Muscle of leg (tissue), 3 donors: ENCODE measurements at regions not wholly inside any gene's neighbourhood (a gene's known extent, or its start where the extent isn't known, plus 50 kb on each side); places are given as distances from the start of the nearest gene placed in this dataset.

Experiments
- DNase-seq: peaks from one replicate; pipeline ENCODE4 v3.0.0; 2013
- H3K27ac ChIP-seq: one replicate; pipeline ENCODE4 v1.5.1; 2013; ENCODE audit warnings: mild to moderate bottlenecking, low read length, control low read depth
- H3K27me3 ChIP-seq: one replicate; pipeline ENCODE4 v1.6.1; 2013; ENCODE audit warnings: low read length; ENCODE audit not compliant: control insufficient read depth, insufficient read depth
- H3K36me3 ChIP-seq: one replicate; pipeline ENCODE4 v1.6.1; 2013; ENCODE audit warnings: low read length; ENCODE audit not compliant: control insufficient read depth, insufficient read depth
- H3K4me1 ChIP-seq: one replicate; pipeline ENCODE4 v1.6.1; 2013; ENCODE audit warnings: low read length; ENCODE audit not compliant: control insufficient read depth, insufficient read depth
- H3K4me3 ChIP-seq: one replicate; pipeline ENCODE4 v1.5.1; 2013; ENCODE audit warnings: low read length, control low read depth
- H3K9me3 ChIP-seq: replicated peaks from 2 replicates; pipeline ENCODE4 v1.6.1; 2013; ENCODE audit warnings: low read depth, low read length; ENCODE audit not compliant: control insufficient read depth
- WGBS: methylation state at CpG from one replicate; pipeline ENCODE4 v1.1.5; 2013; ENCODE audit warnings: missing lambda C conversion rate; ENCODE audit not compliant: insufficient coverage; 5-methylcytosine and 5-hydroxymethylcytosine counted together

DNA sequence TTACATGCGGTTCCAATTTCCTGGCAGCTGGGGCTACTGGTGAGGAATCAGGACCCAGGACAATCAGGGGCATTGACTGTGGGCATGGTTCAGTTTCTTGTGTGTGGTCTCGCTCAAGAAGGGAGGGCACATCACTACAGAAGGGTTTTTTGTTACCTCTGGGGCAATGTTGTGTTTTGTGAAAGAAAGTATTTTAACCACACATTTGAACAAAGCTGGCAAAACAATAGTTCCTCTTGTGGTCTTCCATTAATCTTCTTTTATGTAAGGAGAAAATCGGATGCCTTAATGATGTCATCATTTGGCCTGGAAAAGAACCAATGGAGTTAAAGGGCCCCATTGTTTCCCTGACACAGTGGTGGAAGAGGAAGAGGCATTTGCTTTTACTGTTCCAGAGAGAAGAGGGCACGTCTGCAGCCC is 197.4 kb downstream of the SH3BP4 start:
- no peak for DNase-seq
- Histone ChIP-seq H3K4me1 (no peaks in the 10 kb centered on the region), H3K4me3 (no peak overlapping the region), H3K36me3 (no peaks in the 10 kb centered on the region), H3K27ac (no peak overlapping the region), H3K27me3 (peaks cover 8% of the 10 kb centered on the region), H3K9me3 (no peaks in the 10 kb centered on the region)
- 52% methylated on average over 2 of the region's 4 CpGs for WGBS

DNA sequence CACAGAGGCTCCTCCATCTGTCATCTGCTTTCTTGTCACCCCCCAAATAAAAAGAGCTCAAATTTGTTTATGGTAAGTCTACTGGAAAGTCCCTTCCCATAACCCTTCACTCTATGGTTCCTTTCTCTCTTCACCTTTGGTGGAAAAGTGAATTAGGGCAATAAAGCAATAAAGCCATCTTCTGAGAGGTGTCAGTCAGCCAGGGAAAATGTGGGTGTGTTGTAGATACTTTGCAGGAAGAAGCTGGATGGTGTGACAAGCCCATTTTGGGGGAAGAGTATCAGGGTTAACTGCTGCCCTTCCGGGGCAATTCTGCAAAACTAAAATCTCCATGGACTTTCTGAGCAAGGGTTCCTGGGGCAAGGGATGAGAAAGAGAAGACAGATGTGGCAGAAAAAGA is 197.9 kb downstream of the SH3BP4 start:
- WGBS: 40% methylated on average over 1 of the region's 1 CpG
- Histone ChIP-seq H3K9me3 (no peaks in the 10 kb centered on the region), H3K4me1 (no peaks in the 10 kb centered on the region), H3K27ac (no peak overlapping the region), H3K27me3 (peaks cover 8% of the 10 kb centered on the region), H3K4me3 (no peak overlapping the region), H3K36me3 (no peaks in the 10 kb centered on the region)
- DNase-seq: no peak

DNA sequence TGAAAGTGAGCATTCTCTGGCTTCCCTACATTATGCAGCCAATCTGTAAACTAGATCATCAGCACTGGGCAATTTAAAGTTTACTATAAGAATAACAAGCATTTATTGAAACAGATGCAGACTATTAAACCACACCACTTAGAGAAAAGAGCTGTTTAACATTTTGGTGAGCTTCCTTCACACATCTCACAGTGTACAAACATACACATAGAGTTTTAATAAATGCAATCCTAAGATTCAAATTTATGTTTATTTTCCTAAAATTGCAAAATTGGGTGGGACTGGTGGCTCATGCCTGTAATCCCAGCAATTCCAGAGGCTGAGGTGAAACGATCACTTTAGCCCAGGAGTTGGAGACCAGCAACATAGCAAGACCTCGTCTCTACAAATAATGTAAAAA is 199.3 kb downstream of the SH3BP4 start:
- H3K36me3 ChIP-seq: no peaks in the 10 kb centered on the region
- H3K4me3 ChIP-seq: no peak overlapping the region
- DNase-seq: no peak
- no peak overlapping the region for H3K27ac ChIP-seq
- no peaks in the 10 kb centered on the region for H3K9me3 ChIP-seq
- no CpG with 5 or more reads among the region's 2 CpGs for WGBS
- no peaks in the 10 kb centered on the region for H3K4me1 ChIP-seq
- peaks cover 8% of the 10 kb centered on the region for H3K27me3 ChIP-seq

DNA sequence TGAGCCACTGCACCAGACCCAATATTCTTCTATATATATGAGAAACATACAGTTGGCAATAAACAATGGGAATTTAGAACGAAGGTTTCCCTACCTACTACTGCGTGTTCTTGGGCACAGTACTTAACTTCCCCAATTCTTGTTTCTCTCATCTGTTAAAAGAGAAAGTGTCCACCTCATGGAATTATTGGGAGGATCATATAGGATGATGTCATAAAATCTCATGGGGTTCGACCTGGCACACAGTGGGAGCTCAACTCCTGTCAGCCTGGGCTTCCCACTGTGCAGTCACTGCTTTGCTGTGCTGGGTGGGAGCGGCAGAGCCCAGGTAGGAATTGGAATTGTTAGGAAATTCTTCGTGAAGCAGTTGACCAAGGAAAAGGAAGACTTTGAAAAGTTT is 203.3 kb downstream of the SH3BP4 start:
- 78% methylated on average over 1 of the region's 5 CpGs for WGBS
- no peak overlapping the region for H3K27ac ChIP-seq
- H3K27me3 ChIP-seq: peaks cover 5% of the 10 kb centered on the region
- no peak for DNase-seq
- no peak overlapping the region for H3K4me3 ChIP-seq
- H3K9me3 ChIP-seq: no peaks in the 10 kb centered on the region
- H3K4me1 ChIP-seq: no peaks in the 10 kb centered on the region
- H3K36me3 ChIP-seq: no peaks in the 10 kb centered on the region

DNA sequence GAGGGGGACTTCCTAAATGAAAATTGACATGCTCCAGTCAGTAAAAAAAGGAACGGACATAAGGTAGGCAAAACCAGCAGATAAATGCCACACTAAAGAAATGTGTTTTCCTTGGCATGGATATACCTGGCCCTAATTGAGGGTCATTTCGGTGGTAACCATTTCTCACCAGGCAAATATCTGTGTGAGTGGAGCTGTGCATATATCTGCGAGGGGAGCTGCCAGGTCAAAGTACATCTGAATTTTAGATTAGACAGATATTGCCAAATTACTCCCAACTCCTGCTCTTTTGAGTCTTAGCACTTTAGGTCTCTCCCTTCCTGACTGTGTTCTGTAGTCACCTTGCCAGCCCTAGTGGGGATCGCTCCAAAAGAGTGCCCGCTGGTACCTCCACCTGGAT is 204.2 kb downstream of the SH3BP4 start:
- DNase-seq: no peak
- H3K9me3 ChIP-seq: no peaks in the 10 kb centered on the region
- no peak overlapping the region for H3K4me3 ChIP-seq
- H3K36me3 ChIP-seq: no peaks in the 10 kb centered on the region
- H3K27ac ChIP-seq: no peak overlapping the region
- no peaks in the 10 kb centered on the region for H3K4me1 ChIP-seq
- 83% methylated on average over 3 of the region's 5 CpGs for WGBS
- H3K27me3 ChIP-seq: peaks cover 2% of the 10 kb centered on the region

DNA sequence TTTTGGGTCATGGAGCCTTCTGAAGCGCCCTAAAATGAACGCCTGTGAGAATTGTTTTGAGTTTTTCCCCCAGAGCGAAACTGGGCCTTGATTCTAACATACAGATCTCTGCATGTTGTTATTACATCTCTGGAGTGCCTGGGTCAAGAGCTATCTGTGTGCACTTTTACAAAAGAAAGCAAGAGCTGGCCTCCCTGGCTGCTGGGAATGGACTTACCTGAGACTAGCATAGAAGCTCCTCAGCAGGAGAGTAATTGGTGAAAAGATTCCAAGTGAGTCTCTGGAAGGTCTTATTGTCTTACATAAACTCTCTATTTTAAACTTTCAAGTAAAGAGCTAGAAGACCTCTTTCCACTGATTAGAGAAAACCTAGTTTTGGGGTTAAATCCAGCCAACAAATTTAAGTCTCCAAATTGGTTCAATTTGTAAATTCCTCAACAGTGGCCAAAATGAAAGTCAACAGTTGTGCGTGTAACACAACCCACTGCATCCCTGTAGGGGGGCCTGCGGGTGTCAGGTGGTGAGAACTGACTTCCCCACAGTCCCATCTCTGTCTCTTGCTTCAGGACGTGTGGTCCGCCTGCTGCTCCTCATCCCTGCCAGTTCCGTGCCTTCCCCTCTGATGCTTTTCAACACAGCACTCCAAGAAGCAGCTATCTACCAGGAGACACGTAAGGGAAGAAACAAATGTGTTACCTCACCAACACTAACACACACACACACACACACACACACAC is 206.1 kb downstream of the SH3BP4 start:
- H3K27ac ChIP-seq: no peak overlapping the region

DNA sequence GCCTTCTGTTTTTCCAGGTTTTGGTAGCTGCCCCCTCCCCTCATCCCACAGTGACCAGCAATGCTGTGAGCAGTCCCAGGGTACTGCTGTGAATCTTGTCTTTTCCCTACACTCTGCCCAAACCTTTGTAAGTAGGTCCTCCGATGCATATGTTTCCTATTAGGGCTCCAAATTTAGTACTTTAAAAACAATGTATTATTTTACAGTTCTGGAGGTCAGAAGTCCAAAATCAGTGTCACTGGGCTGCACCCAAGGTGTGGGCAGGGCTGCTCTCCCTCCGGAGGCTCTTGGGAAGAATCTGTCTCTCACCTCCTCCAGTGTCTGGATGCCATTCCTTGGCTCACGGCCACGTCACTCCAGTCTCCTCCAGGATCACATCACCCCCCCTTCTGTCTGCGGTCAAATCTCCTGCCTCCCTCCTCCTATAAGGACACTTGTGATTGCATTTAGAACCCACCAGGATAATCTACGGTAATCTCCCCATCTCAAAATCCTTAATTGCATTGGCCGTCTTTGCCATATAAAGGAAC is 208.5 kb downstream of the SH3BP4 start:
- no peaks in the 10 kb centered on the region for H3K4me1 ChIP-seq
- no peak overlapping the region for H3K4me3 ChIP-seq
- no peak overlapping the region for H3K27ac ChIP-seq
- DNase-seq: no peak
- peaks cover 5% of the 10 kb centered on the region for H3K27me3 ChIP-seq
- no peaks in the 10 kb centered on the region for H3K36me3 ChIP-seq
- no peaks in the 10 kb centered on the region for H3K9me3 ChIP-seq
- WGBS: 34% methylated on average over 4 of the region's 7 CpGs

More for the DNA sequence above, 206.1 kb downstream of the SH3BP4 start:
- Histone ChIP-seq H3K4me1 (no peaks in the 10 kb centered on the region), H3K9me3 (no peaks in the 10 kb centered on the region), H3K36me3 (no peaks in the 10 kb centered on the region), H3K27me3 (peaks cover 5% of the 10 kb centered on the region), H3K4me3 (no peak overlapping the region)
- DNase-seq: no peak
- 57% methylated on average over 5 of the region's 9 CpGs for WGBS

DNA sequence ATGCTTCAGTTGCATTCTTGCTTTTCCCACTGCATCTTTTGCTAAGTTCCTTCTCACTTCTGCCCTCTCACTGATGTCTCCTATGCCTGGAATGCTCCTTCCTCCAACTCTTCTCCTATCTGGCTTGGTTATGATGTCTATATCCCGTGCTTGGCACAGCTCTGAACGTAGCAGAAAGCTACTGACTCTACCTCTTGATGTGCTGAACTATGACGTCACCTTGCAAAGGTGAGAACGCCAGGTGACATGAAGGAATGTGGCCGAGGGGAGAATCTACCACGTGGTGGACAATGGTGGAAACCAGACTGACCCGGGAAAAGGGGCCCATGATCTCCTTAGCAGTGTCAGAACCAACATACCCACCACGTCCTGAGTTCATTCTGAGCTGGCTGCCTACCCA is 209.7 kb downstream of the SH3BP4 start:
- no peaks in the 10 kb centered on the region for H3K9me3 ChIP-seq
- no peaks in the 10 kb centered on the region for H3K36me3 ChIP-seq
- H3K4me1 ChIP-seq: no peaks in the 10 kb centered on the region
- no peak overlapping the region for H3K4me3 ChIP-seq
- no peak overlapping the region for H3K27ac ChIP-seq
- 83% methylated on average over 4 of the region's 8 CpGs for WGBS
- no peak for DNase-seq
- H3K27me3 ChIP-seq: peaks cover 5% of the 10 kb centered on the region

DNA sequence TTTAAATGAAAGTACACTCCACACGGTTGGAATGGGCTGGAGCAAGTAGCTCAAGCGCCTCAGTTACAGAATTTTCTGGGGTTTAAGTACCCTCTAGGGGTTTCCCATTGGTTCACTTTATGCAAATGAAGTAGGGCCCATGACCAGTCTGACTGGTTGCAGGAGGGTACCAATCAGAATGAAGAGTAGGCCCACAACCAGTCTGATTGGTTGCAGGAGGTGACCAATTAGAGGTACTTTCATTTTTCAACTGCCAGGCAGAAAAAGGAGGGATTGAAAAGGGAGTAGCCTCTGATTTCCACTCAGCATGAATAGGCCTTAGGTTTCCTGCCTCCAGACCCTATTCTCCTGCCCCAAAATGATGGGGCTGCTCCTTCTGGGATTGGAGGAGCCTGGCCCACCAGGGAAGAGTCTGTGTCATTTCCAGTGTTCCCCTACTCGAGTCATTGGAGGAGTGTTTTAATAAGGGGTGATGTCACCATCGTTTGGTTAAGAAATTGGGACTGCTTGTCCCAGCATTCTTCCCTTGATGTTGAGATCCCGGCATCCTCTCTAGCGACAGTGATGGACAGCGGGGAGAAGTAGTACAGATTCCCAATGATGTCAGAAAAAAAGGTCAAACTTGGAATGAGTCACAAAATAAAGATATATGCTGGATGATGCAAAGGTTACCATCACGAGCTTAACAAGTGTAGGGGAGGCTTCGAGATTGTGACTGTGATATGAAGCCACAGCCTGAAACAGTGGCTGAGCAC is 210.4 kb downstream of the SH3BP4 start:
- peaks cover 5% of the 10 kb centered on the region for H3K27me3 ChIP-seq
- no peak overlapping the region for H3K27ac ChIP-seq
- H3K4me1 ChIP-seq: no peaks in the 10 kb centered on the region
- H3K36me3 ChIP-seq: no peaks in the 10 kb centered on the region
- no peak for DNase-seq
- H3K9me3 ChIP-seq: no peaks in the 10 kb centered on the region
- H3K4me3 ChIP-seq: no peak overlapping the region
- WGBS: 75% methylated on average over 7 of the region's 9 CpGs

DNA sequence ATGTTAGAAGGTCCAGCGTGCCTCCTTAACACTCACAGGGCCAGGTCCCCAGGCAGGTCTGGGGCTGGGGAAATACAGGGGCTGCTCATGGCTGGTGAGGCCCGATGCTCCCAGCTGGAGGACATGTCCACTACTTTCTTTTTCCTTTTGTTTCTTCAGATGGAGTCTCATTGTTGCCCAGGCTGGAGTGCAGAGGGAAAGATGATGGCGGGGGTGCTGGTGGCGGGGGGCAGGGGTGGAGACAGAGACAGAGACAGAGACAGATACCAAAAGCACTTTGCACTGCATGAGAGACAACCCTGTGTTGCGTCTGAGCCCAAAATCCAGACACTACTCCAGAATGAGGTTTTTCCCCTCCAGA is 211.0 kb downstream of the SH3BP4 start:
- Histone ChIP-seq H3K4me1 (no peaks in the 10 kb centered on the region), H3K4me3 (no peak overlapping the region), H3K9me3 (no peaks in the 10 kb centered on the region), H3K27me3 (peaks cover 5% of the 10 kb centered on the region), H3K27ac (no peak overlapping the region), H3K36me3 (no peaks in the 10 kb centered on the region)
- 80% methylated on average over 1 of the region's 5 CpGs for WGBS
- no peak for DNase-seq
